HUES64 (cell line): ENCODE measurements at regions not wholly inside any gene's neighbourhood (a gene's known extent, or its start where the extent isn't known, plus 50 kb on each side); places are given as distances from the start of the nearest gene placed in this dataset.

Experiments used
- H3K27ac ChIP-seq: 2 replicates; pipeline ENCODE4 v1.7.0; 2013; ENCODE audit warnings: low read depth, low read length, inconsistent platforms
- H3K27me3 ChIP-seq: 2 replicates; pipeline ENCODE4 v1.6.1; 2013; ENCODE audit warnings: mild to moderate bottlenecking, low read length; ENCODE audit not compliant: insufficient read depth
- H3K36me3 ChIP-seq: 2 replicates; pipeline ENCODE4 v1.6.1; 2013; ENCODE audit warnings: mild to moderate bottlenecking, low read length; ENCODE audit not compliant: insufficient read depth
- H3K4me1 ChIP-seq: 2 replicates; pipeline ENCODE4 v1.6.1; 2013; ENCODE audit warnings: mild to moderate bottlenecking, low read length, moderate library complexity; ENCODE audit not compliant: insufficient read depth
- H3K4me3 ChIP-seq: 2 replicates; pipeline ENCODE4 v1.5.1; 2013; ENCODE audit warnings: mild to moderate bottlenecking, low read length, moderate library complexity
- H3K9ac ChIP-seq: 2 replicates; pipeline ENCODE4 v1.6.1; 2013; ENCODE audit warnings: mild to moderate bottlenecking, low read depth, low read length
- H3K9me3 ChIP-seq: 2 replicates; pipeline ENCODE4 v1.6.1; 2013; ENCODE audit warnings: low read depth, low read length; ENCODE audit not compliant: insufficient read depth
- WGBS: fragments of 150-250, 120-280 bp; methylation state at CpG from one replicate; pipeline ENCODE4 v1.1.7; 2013; ENCODE audit warnings: missing lambda C conversion rate; 5-methylcytosine and 5-hydroxymethylcytosine counted together

- WGBS, result 82% methylated on average over 2 of the region's 2 CpGs
- Histone ChIP-seq H3K4me1 (no peaks in the 10 kb centered on the region), H3K4me3 (no peak overlapping the region), H3K27me3 (no peaks in the 10 kb centered on the region), H3K9ac (no peak overlapping the region), H3K27ac (no peak overlapping the region), H3K9me3 (peaks cover 3% of the 10 kb centered on the region; the same call in 1 of the 2 replicates), H3K36me3 (no peaks in the 10 kb centered on the region)
Measured at GRCh38 chr10:111650088-111650487, 533.5 kb downstream of the GPAM start.

GRCh38 chr10:111656066-111656465 is 527.5 kb downstream of the GPAM start:
- Histone ChIP-seq H3K27me3 (no peaks in the 10 kb centered on the region), H3K36me3 (no peaks in the 10 kb centered on the region), H3K9ac (no peak overlapping the region), H3K9me3 (no peaks in the 10 kb centered on the region), H3K4me1 (no peaks in the 10 kb centered on the region), H3K27ac (no peak overlapping the region), H3K4me3 (no peak overlapping the region)

- no peaks in the 10 kb centered on the region for H3K4me1 ChIP-seq
- H3K9ac ChIP-seq, result no peak overlapping the region
- H3K36me3 ChIP-seq, result no peaks in the 10 kb centered on the region
- H3K27me3 ChIP-seq, result no peaks in the 10 kb centered on the region
- H3K27ac ChIP-seq, result no peak overlapping the region
- H3K9me3 ChIP-seq, result no peaks in the 10 kb centered on the region
- no CpG with 5 or more reads among the region's 1 CpG for WGBS
- H3K4me3 ChIP-seq, result no peak overlapping the region
Measured at GRCh38 chr10:111677759-111678158, 505.8 kb downstream of the GPAM start.

- Histone ChIP-seq H3K9ac (no peak overlapping the region), H3K9me3 (no peaks in the 10 kb centered on the region), H3K27me3 (no peaks in the 10 kb centered on the region), H3K4me1 (no peaks in the 10 kb centered on the region), H3K36me3 (no peaks in the 10 kb centered on the region), H3K4me3 (no peak overlapping the region), H3K27ac (no peak overlapping the region)
- WGBS, result 95% methylated on average over 7 of the region's 7 CpGs
Measured at GRCh38 chr10:111686796-111687195, 496.8 kb downstream of the GPAM start.

- no peaks in the 10 kb centered on the region for H3K9me3 ChIP-seq
- H3K36me3 ChIP-seq, result no peaks in the 10 kb centered on the region
- H3K4me1 ChIP-seq, result no peaks in the 10 kb centered on the region
- H3K27me3 ChIP-seq, result no peaks in the 10 kb centered on the region
- H3K27ac ChIP-seq, result no peak overlapping the region
- H3K4me3 ChIP-seq, result no peak overlapping the region
- no peak overlapping the region for H3K9ac ChIP-seq
- WGBS, result 91% methylated on average over 2 of the region's 2 CpGs
Measured at GRCh38 chr10:111698711-111699110, 484.9 kb downstream of the GPAM start.

- Histone ChIP-seq H3K9me3 (no peaks in the 10 kb centered on the region), H3K4me1 (no peaks in the 10 kb centered on the region), H3K27ac (no peak overlapping the region), H3K27me3 (no peaks in the 10 kb centered on the region), H3K4me3 (no peak overlapping the region), H3K36me3 (no peaks in the 10 kb centered on the region), H3K9ac (no peak overlapping the region)
- WGBS, result 93% methylated on average over 1 of the region's 2 CpGs
Measured at GRCh38 chr10:111703986-111704385, 479.6 kb downstream of the GPAM start.

GRCh38 chr10:111705021-111705420 is 478.5 kb downstream of the GPAM start:
- H3K27me3 ChIP-seq, result no peaks in the 10 kb centered on the region
- H3K27ac ChIP-seq, result no peak overlapping the region
- H3K36me3 ChIP-seq, result no peaks in the 10 kb centered on the region
- H3K9me3 ChIP-seq, result no peaks in the 10 kb centered on the region
- H3K4me3 ChIP-seq, result no peak overlapping the region
- H3K9ac ChIP-seq, result no peak overlapping the region
- no peaks in the 10 kb centered on the region for H3K4me1 ChIP-seq
- 100% methylated on average over 1 of the region's 2 CpGs for WGBS

- no peak overlapping the region for H3K4me3 ChIP-seq
- H3K9me3 ChIP-seq, result no peaks in the 10 kb centered on the region
- H3K27me3 ChIP-seq, result no peaks in the 10 kb centered on the region
- no peak overlapping the region for H3K27ac ChIP-seq
- no peaks in the 10 kb centered on the region for H3K4me1 ChIP-seq
- H3K9ac ChIP-seq, result no peak overlapping the region
- 96% methylated on average over 4 of the region's 4 CpGs for WGBS
- H3K36me3 ChIP-seq, result no peaks in the 10 kb centered on the region
Measured at GRCh38 chr10:111706331-111706730, 477.2 kb downstream of the GPAM start.

GRCh38 chr10:111707076-111707475 is 476.5 kb downstream of the GPAM start:
- no peaks in the 10 kb centered on the region for H3K9me3 ChIP-seq
- H3K9ac ChIP-seq, result no peak overlapping the region
- H3K4me1 ChIP-seq, result no peaks in the 10 kb centered on the region
- H3K27ac ChIP-seq, result no peak overlapping the region
- H3K36me3 ChIP-seq, result no peaks in the 10 kb centered on the region
- no peak overlapping the region for H3K4me3 ChIP-seq
- 95% methylated on average over 1 of the region's 1 CpG for WGBS
- no peaks in the 10 kb centered on the region for H3K27me3 ChIP-seq

GRCh38 chr10:111709603-111710002 is 474.0 kb downstream of the GPAM start:
- H3K9me3 ChIP-seq, result peaks cover 14% of the 10 kb centered on the region; the same call in 1 of the 2 replicates
- H3K9ac ChIP-seq, result no peak overlapping the region
- no peaks in the 10 kb centered on the region for H3K4me1 ChIP-seq
- no peak overlapping the region for H3K4me3 ChIP-seq
- H3K27ac ChIP-seq, result no peak overlapping the region
- no peaks in the 10 kb centered on the region for H3K27me3 ChIP-seq
- WGBS, result 94% methylated on average over 4 of the region's 4 CpGs
- H3K36me3 ChIP-seq, result no peaks in the 10 kb centered on the region

- Histone ChIP-seq H3K9me3 (peaks cover 45% of the 10 kb centered on the region), H3K27me3 (no peaks in the 10 kb centered on the region), H3K4me1 (no peaks in the 10 kb centered on the region), H3K27ac (no peak overlapping the region), H3K9ac (no peak overlapping the region), H3K4me3 (no peak overlapping the region), H3K36me3 (no peaks in the 10 kb centered on the region)
Measured at GRCh38 chr10:111716032-111716431, 467.5 kb downstream of the GPAM start.

- 79% methylated on average over 1 of the region's 1 CpG for WGBS
- H3K27ac ChIP-seq, result peak overlapping the region; percentile 70; the same call in 1 of the 2 replicates
- no peak overlapping the region for H3K4me3 ChIP-seq
- H3K27me3 ChIP-seq, result no peaks in the 10 kb centered on the region
- H3K9ac ChIP-seq, result no peak overlapping the region
- peaks cover 24% of the 10 kb centered on the region for H3K4me1 ChIP-seq
- H3K36me3 ChIP-seq, result no peaks in the 10 kb centered on the region
- no peaks in the 10 kb centered on the region for H3K9me3 ChIP-seq
Measured at GRCh38 chr10:111724121-111724520, 459.4 kb downstream of the GPAM start.
